ENCODE measurements at regions not wholly inside any gene's neighbourhood (a gene's known extent, or its start where the extent isn't known, plus 50 kb on each side); places are given as distances from the start of the nearest gene placed in this dataset.

GRCh38 chr5:142463904-142464303 is 139.1 kb upstream of the SPRY4 start:
- Histone ChIP-seq H3K4me3 (no peak overlapping the region), H3K27ac (no peak overlapping the region), H3K4me1 (peaks cover 0 to 8% of the 10 kb centered on the region in 2 donors), H3K36me3 (no peaks in the 10 kb centered on the region), H3K9me3 (no peaks in the 10 kb centered on the region), H3K27me3 (no peaks in the 10 kb centered on the region)
- DNase-seq (ENCODE audit: low spot score), result no peak
- TF ChIP-seq CTCF (IDR thresholded peaks at IDR 0.05), result no peak

- H3K27me3 ChIP-seq, result no peaks in the 10 kb centered on the region
- peaks cover 0 to 3% of the 10 kb centered on the region in 2 donors for H3K9me3 ChIP-seq
- no peaks in the 10 kb centered on the region for H3K4me1 ChIP-seq
- no peaks in the 10 kb centered on the region for H3K36me3 ChIP-seq
- no peak overlapping the region for H3K4me3 ChIP-seq
- no peak overlapping the region for H3K27ac ChIP-seq
- DNase-seq (ENCODE audit: low spot score), result no peak
- TF ChIP-seq CTCF (IDR thresholded peaks at IDR 0.05), result no peak
Measured at GRCh38 chr5:142461028-142461590, 136.3 kb upstream of the SPRY4 start.

- H3K27ac ChIP-seq, result no peak overlapping the region
- H3K27me3 ChIP-seq, result no peaks in the 10 kb centered on the region
- H3K36me3 ChIP-seq, result no peaks in the 10 kb centered on the region
- H3K4me3 ChIP-seq, result no peak overlapping the region
- TF ChIP-seq CTCF (IDR thresholded peaks at IDR 0.05), result no peak
- H3K4me1 ChIP-seq, result no peaks in the 10 kb centered on the region
- H3K9me3 ChIP-seq, result peaks cover 0 to 3% of the 10 kb centered on the region in 2 donors
- no peak for DNase-seq (ENCODE audit: low spot score)
Measured at GRCh38 chr5:142459209-142459608, 134.4 kb upstream of the SPRY4 start.

GRCh38 chr5:142455856-142456255 is 131.0 kb upstream of the SPRY4 start:
- Histone ChIP-seq H3K4me1 (no peaks in the 10 kb centered on the region), H3K9me3 (peaks cover 0 to 3% of the 10 kb centered on the region in 2 donors), H3K27me3 (no peaks in the 10 kb centered on the region), H3K36me3 (no peaks in the 10 kb centered on the region), H3K27ac (no peak overlapping the region), H3K4me3 (no peak overlapping the region)
- no peak for DNase-seq (ENCODE audit: low spot score)
- no peak for TF ChIP-seq CTCF (IDR thresholded peaks at IDR 0.05)

- no peak for DNase-seq (ENCODE audit: low spot score)
- no peaks in the 10 kb centered on the region for H3K27me3 ChIP-seq
- H3K9me3 ChIP-seq, result peaks cover 0 to 3% of the 10 kb centered on the region in 2 donors
- no peak overlapping the region for H3K27ac ChIP-seq
- no peaks in the 10 kb centered on the region for H3K36me3 ChIP-seq
- no peak for TF ChIP-seq CTCF (IDR thresholded peaks at IDR 0.05)
- H3K4me1 ChIP-seq, result no peaks in the 10 kb centered on the region
- H3K4me3 ChIP-seq, result no peak overlapping the region
Measured at GRCh38 chr5:142453932-142454331, 129.1 kb upstream of the SPRY4 start.

DNA sequence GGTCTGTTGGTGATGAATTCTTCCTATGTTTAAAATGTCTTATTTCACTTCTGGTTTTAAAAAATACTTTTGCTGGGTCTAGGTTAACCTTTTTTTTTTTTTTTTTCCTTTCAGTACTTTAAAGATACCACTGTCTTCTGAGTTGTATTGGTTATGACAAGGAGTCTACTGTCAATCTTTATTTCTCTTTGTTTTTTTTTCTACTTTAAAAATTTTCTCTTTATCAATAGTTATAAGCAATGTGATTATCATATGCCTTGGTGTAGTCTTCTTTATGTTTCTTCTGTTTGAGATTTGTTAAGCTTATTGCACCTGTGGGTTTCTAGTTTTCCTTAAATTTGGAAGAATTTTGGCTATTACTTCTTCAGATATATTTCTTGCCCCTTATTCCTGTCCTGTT is 125.6 kb upstream of the SPRY4 start:
- H3K4me1 ChIP-seq, result peaks cover 0 to 10% of the 10 kb centered on the region in 2 donors
- H3K27me3 ChIP-seq, result no peaks in the 10 kb centered on the region
- H3K36me3 ChIP-seq, result no peaks in the 10 kb centered on the region
- H3K4me3 ChIP-seq, result no peak overlapping the region
- TF ChIP-seq CTCF (IDR thresholded peaks at IDR 0.05), result no peak
- peaks cover 0 to 5% of the 10 kb centered on the region in 2 donors for H3K9me3 ChIP-seq
- DNase-seq (ENCODE audit: low spot score), result no peak
- no peak overlapping the region for H3K27ac ChIP-seq
